ENCODE measurements at regions not wholly inside any gene's neighbourhood (a gene's known extent, or its start where the extent isn't known, plus 50 kb on each side); places are given as distances from the start of the nearest gene placed in this dataset.
"Not testable (repeated sequence)": the region's sequence is repeated elsewhere in the genome, so short reads cannot be mapped to it uniquely, and the experiment has no call there.

- Mint-ChIP-seq H3K4me3 (no peak overlapping the region), H3K4me1 (ENCODE audit: low read depth in 2 of 2) (no peaks in the 10 kb centered on the region), H3K27me3 (no peaks in the 10 kb centered on the region), H3K9me3 (peaks cover 6% of the 10 kb centered on the region), H3K27ac (no peak overlapping the region), H3K36me3 (no peaks in the 10 kb centered on the region)
- DNase-seq (ENCODE audit: low spot score) (no peak), ATAC-seq (no peak)
Measured at GRCh38 chr3:104906001-104906639, 460.6 kb upstream of the ALCAM start.

GRCh38 chr3:104907507-104907906 is 459.2 kb upstream of the ALCAM start:
- Mint-ChIP-seq H3K4me1 (ENCODE audit: low read depth in 2 of 2) (no peaks in the 10 kb centered on the region), H3K27ac (no peak overlapping the region), H3K4me3 (no peak overlapping the region), H3K27me3 (no peaks in the 10 kb centered on the region), H3K36me3 (no peaks in the 10 kb centered on the region), H3K9me3 (peaks cover 4% of the 10 kb centered on the region)
- ATAC-seq (no peak), DNase-seq (ENCODE audit: low spot score) (no peak)

DNA sequence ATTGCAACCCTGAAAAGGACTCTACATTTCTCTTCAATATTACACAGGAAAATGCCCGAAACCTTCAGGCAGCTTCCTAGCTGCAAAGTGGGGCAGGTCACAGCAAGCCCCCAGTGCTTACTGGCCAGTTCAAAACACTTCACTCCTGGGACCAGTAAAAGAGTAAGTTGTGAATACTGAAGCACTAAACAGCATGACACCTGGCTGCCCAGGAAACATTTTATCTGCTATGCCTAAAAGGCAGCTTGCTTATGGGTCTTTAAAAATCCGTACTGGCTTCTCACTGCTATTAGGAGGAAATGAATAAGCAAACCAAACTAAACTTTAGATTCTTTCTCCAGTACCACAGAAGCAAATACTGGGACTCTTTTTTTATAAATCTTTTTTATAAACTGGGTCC is 457.9 kb upstream of the ALCAM start:
- Mint-ChIP-seq H3K36me3 (no peaks in the 10 kb centered on the region), H3K4me3 (no peak overlapping the region), H3K4me1 (ENCODE audit: low read depth in 2 of 2) (no peaks in the 10 kb centered on the region), H3K27ac (no peak overlapping the region), H3K9me3 (peaks cover 2% of the 10 kb centered on the region), H3K27me3 (no peaks in the 10 kb centered on the region)
- no peak for ATAC-seq
- DNase-seq (ENCODE audit: low spot score) = no peak

GRCh38 chr3:104909198-104909597 is 457.5 kb upstream of the ALCAM start:
- Mint-ChIP-seq H3K4me1 (ENCODE audit: low read depth in 2 of 2) (no peaks in the 10 kb centered on the region), H3K27ac (no peak overlapping the region), H3K36me3 (no peaks in the 10 kb centered on the region), H3K9me3 (peaks cover 2% of the 10 kb centered on the region), H3K4me3 (no peak overlapping the region), H3K27me3 (no peaks in the 10 kb centered on the region)
- no peak for DNase-seq (ENCODE audit: low spot score)
- ATAC-seq = no peak

- Mint-ChIP-seq H3K27me3 (no peaks in the 10 kb centered on the region), H3K36me3 (no peaks in the 10 kb centered on the region), H3K27ac (no peak overlapping the region), H3K4me1 (ENCODE audit: low read depth in 2 of 2) (no peaks in the 10 kb centered on the region), H3K4me3 (no peak overlapping the region), H3K9me3 (peaks cover 2% of the 10 kb centered on the region)
- DNase-seq (ENCODE audit: low spot score) = no peak
- ATAC-seq = no peak
Measured at GRCh38 chr3:104909721-104910120, 457.0 kb upstream of the ALCAM start.

DNA sequence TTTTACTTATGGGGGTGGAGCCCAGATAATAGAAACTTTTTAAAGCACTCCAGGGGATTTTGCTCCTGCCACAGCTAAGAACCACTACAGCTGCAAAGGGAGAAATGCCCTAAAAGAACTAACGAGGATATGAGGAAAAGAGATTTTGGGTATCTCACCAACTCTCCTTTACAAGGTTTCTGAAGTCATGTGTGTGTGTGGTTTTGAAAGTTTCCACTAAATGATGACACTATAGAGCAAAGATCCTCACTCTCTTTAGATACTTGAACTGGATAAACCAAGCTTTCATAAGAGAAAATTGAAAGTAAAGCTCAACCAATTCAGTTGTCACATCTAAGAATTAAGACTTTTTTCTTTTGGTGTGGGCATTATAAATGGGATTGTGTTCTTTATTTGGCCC is 455.3 kb upstream of the ALCAM start:
- DNase-seq (ENCODE audit: low spot score) = no peak
- H3K4me1 Mint-ChIP-seq (ENCODE audit: low read depth in 2 of 2) = no peaks in the 10 kb centered on the region
- no peaks in the 10 kb centered on the region for H3K36me3 Mint-ChIP-seq
- peaks cover 4% of the 10 kb centered on the region for H3K9me3 Mint-ChIP-seq
- no peak overlapping the region for H3K4me3 Mint-ChIP-seq
- ATAC-seq = no peak
- H3K27me3 Mint-ChIP-seq = no peaks in the 10 kb centered on the region
- H3K27ac Mint-ChIP-seq = no peak overlapping the region

DNA sequence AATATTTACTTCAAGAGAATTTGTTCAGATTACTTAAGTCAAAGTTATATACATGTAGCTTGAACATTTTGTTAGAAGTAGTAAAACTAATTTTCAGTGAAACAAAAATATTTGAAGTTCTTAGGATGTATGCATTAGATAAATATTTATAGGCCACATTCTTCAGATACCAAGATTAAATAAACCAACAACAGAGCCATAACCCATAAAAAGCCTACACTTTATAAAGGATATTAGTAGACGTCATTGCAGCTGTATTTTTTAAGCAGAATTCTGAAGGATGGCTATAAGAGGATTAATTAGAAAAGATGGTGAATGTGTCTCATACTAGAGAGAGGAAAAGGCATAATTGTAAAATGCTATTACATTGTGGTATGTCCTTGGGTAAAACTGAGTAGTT is 449.7 kb upstream of the ALCAM start:
- Mint-ChIP-seq H3K9me3 (peaks cover 13% of the 10 kb centered on the region), H3K36me3 (no peaks in the 10 kb centered on the region), H3K4me1 (ENCODE audit: low read depth in 2 of 2) (no peaks in the 10 kb centered on the region), H3K27ac (no peak overlapping the region), H3K27me3 (no peaks in the 10 kb centered on the region), H3K4me3 (no peak overlapping the region)
- ATAC-seq (no peak), DNase-seq (ENCODE audit: low spot score) (no peak)

- Mint-ChIP-seq H3K9me3 (peaks cover 15% of the 10 kb centered on the region), H3K4me1 (ENCODE audit: low read depth in 2 of 2) (no peaks in the 10 kb centered on the region), H3K4me3 (no peak overlapping the region), H3K27ac (no peak overlapping the region), H3K27me3 (no peaks in the 10 kb centered on the region), H3K36me3 (no peaks in the 10 kb centered on the region)
- ATAC-seq = no peak
- no peak for DNase-seq (ENCODE audit: low spot score)
Measured at GRCh38 chr3:104920512-104920911, 446.2 kb upstream of the ALCAM start.

DNA sequence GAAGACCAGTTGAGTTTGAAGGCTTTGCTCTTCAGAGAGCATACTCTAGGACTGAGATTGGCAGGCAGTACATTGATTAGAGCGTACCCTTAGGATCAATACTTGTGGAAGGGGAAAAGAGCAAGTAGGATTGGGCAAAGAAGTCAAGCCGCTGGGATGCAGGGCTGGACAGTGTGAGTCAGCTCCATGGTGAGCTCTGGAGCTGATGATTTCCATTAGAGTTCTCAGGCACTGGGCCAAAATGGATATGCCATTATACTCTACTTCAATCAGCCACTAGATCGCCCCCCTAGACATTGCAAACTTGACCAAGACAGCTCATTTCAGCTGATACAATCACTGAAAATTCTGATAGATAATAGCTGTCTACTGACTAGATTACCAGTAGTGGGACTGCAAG is 432.7 kb upstream of the ALCAM start:
- no peak overlapping the region for H3K4me3 Mint-ChIP-seq
- H3K27me3 Mint-ChIP-seq = no peaks in the 10 kb centered on the region

GRCh38 chr3:104935613-104936012 is 431.1 kb upstream of the ALCAM start:
- peaks cover 5% of the 10 kb centered on the region for H3K36me3 Mint-ChIP-seq
- H3K27ac Mint-ChIP-seq = no peak overlapping the region
- no peaks in the 10 kb centered on the region for H3K27me3 Mint-ChIP-seq
- ATAC-seq = no peak
- H3K4me1 Mint-ChIP-seq (ENCODE audit: low read depth in 2 of 2) = no peaks in the 10 kb centered on the region
- DNase-seq (ENCODE audit: low spot score) = no peak
- H3K4me3 Mint-ChIP-seq = no peak overlapping the region
- peaks cover 8% of the 10 kb centered on the region for H3K9me3 Mint-ChIP-seq

More for the DNA sequence above, 432.7 kb upstream of the ALCAM start:
- H3K4me1 Mint-ChIP-seq (ENCODE audit: low read depth in 2 of 2) = no peaks in the 10 kb centered on the region
- H3K9me3 Mint-ChIP-seq = peaks cover 9% of the 10 kb centered on the region
- H3K27ac Mint-ChIP-seq = no peak overlapping the region
- peaks cover 9% of the 10 kb centered on the region for H3K36me3 Mint-ChIP-seq
- DNase-seq (ENCODE audit: low spot score) (no peak), ATAC-seq (no peak)

DNA sequence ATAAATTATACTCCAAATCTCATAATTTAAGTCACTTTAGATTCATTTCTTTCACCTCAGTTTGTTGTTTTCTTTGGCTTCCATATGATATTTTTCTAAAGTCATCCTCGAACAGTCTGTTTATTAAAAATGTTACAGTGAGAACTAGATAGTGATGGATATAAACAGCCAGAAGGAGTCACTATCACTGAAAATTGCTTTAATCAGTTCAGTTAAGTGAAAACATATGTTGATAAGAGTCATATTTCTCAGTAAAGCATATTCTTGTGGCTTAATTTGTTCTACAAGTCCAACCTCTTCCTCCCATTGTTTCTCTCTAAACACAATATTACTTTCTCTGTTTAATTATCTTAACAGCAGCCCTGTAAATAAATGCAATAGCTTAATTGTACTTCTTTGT is 427.5 kb upstream of the ALCAM start:
- ATAC-seq = no peak
- no peaks in the 10 kb centered on the region for H3K36me3 Mint-ChIP-seq
- no peak overlapping the region for H3K27ac Mint-ChIP-seq
- no peak overlapping the region for H3K4me3 Mint-ChIP-seq
- H3K27me3 Mint-ChIP-seq = no peaks in the 10 kb centered on the region
- H3K9me3 Mint-ChIP-seq = peaks cover 3% of the 10 kb centered on the region
- no peaks in the 10 kb centered on the region for H3K4me1 Mint-ChIP-seq (ENCODE audit: low read depth in 2 of 2)
- DNase-seq (ENCODE audit: low spot score) = no peak

DNA sequence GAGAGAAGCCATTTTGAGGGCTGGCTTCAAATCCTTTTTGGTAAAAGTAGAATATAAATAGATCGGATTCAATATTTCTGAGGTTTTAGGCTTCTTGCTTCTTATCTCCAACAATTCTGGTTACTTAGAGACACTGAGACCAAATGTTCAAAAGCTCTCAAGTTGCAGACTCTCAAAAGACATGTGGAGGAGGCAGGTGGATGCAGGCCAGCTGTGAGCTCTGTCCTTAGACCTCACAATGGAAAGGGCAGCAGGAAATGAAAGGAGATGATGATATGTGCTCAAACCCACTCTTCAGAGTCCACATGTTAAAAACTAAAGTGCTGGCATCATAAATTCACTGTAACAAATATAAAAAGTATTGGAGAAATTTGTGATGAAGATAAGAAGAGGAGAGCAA is 424.9 kb upstream of the ALCAM start:
- Mint-ChIP-seq H3K27me3 (no peaks in the 10 kb centered on the region), H3K9me3 (peaks cover 7% of the 10 kb centered on the region), H3K4me1 (ENCODE audit: low read depth in 2 of 2) (no peaks in the 10 kb centered on the region), H3K4me3 (no peak overlapping the region), H3K36me3 (no peaks in the 10 kb centered on the region), H3K27ac (no peak overlapping the region)
- no peak for ATAC-seq
- no peak for DNase-seq (ENCODE audit: low spot score)

- Mint-ChIP-seq H3K27ac (no peak overlapping the region), H3K27me3 (no peaks in the 10 kb centered on the region), H3K9me3 (peaks cover 12% of the 10 kb centered on the region), H3K4me3 (no peak overlapping the region), H3K36me3 (no peaks in the 10 kb centered on the region), H3K4me1 (ENCODE audit: low read depth in 2 of 2) (no peaks in the 10 kb centered on the region)
- DNase-seq (ENCODE audit: low spot score) (no peak), ATAC-seq (no peak)
Measured at GRCh38 chr3:104943974-104944373, 422.7 kb upstream of the ALCAM start.

DNA sequence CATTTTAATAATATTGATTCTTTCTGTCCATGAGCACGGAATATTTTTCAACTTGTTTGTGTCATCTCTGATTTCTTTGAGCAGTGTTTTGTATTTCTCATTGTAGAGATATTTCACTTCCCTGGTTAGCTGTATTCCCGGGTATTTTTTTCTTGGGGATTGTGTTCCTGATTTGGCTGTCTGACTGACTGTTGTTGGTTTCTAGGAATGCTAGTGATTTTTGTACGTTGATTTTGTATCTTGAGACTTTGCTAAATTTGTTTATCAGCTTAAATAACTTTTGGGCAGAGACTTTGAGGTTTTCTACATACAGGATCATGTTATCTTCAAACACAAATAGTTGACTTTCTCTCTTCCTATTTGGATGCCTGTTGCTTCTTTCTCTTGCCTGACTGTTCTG is 418.8 kb upstream of the ALCAM start:
- no peak for ATAC-seq
- H3K27me3 Mint-ChIP-seq = no peaks in the 10 kb centered on the region
- no peak overlapping the region for H3K4me3 Mint-ChIP-seq
- no peak overlapping the region for H3K27ac Mint-ChIP-seq
- H3K9me3 Mint-ChIP-seq = peaks cover 23% of the 10 kb centered on the region
- H3K4me1 Mint-ChIP-seq (ENCODE audit: low read depth in 2 of 2) = no peaks in the 10 kb centered on the region
- H3K36me3 Mint-ChIP-seq = no peaks in the 10 kb centered on the region
- DNase-seq (ENCODE audit: low spot score) = no peak

GRCh38 chr3:104949810-104950209 is 416.9 kb upstream of the ALCAM start:
- H3K27me3 Mint-ChIP-seq; H3K27ac Mint-ChIP-seq; DNase-seq (ENCODE audit: low spot score); H3K4me1 Mint-ChIP-seq (ENCODE audit: low read depth in 2 of 2); H3K36me3 Mint-ChIP-seq; ATAC-seq; H3K4me3 Mint-ChIP-seq: not testable (repeated sequence)
- peaks cover 23% of the 10 kb centered on the region for H3K9me3 Mint-ChIP-seq
